ENCODE measurements at regions not wholly inside any gene's neighbourhood (a gene's known extent, or its start where the extent isn't known, plus 50 kb on each side); places are given as distances from the start of the nearest gene placed in this dataset.
"Not testable (repeated sequence)": the region's sequence is repeated elsewhere in the genome, so short reads cannot be mapped to it uniquely, and the experiment has no call there.

GRCh38 chr2:76027761-76028160, 317.0 kb upstream of the GCFC2 start:
- TF ChIP-seq GATA1 (IDR thresholded peaks at IDR 0.05; ENCODE audit: low read depth, low read length): no peak
- TF ChIP-seq POLR2A (IDR thresholded peaks at IDR 0.05; ENCODE audit: low read length): no peak
- DNase-seq: no peak

- TF ChIP-seq POLR2A (IDR thresholded peaks at IDR 0.05; ENCODE audit: low read length) (no peak), GATA1 (IDR thresholded peaks at IDR 0.05; ENCODE audit: low read depth, low read length) (no peak)
- no peak for DNase-seq
These were observed 308.4 kb upstream of the GCFC2 start for GRCh38 chr2:76019128-76019527.

- DNase-seq: no peak
- TF ChIP-seq GATA1 (IDR thresholded peaks at IDR 0.05; ENCODE audit: low read depth, low read length) (no peak), POLR2A (IDR thresholded peaks at IDR 0.05; ENCODE audit: low read length) (no peak)
These were observed 298.8 kb upstream of the GCFC2 start for GRCh38 chr2:76009484-76009883.

GRCh38 chr2:76008001-76008702, 297.4 kb upstream of the GCFC2 start:
- TF ChIP-seq POLR2A (IDR thresholded peaks at IDR 0.05; ENCODE audit: low read length) (no peak), GATA1 (IDR thresholded peaks at IDR 0.05; ENCODE audit: low read depth, low read length) (no peak)
- no peak for DNase-seq

- no peak for DNase-seq
- TF ChIP-seq POLR2A (IDR thresholded peaks at IDR 0.05; ENCODE audit: low read length) (no peak), GATA1 (IDR thresholded peaks at IDR 0.05; ENCODE audit: low read depth, low read length) (no peak)
These were observed 289.7 kb upstream of the GCFC2 start for GRCh38 chr2:76000425-76000824.

GRCh38 chr2:75998451-75998850, 287.7 kb upstream of the GCFC2 start:
- DNase-seq: no peak
- TF ChIP-seq POLR2A (IDR thresholded peaks at IDR 0.05; ENCODE audit: low read length) (no peak), GATA1 (IDR thresholded peaks at IDR 0.05; ENCODE audit: low read depth, low read length) (no peak)

GRCh38 chr2:75994759-75995158, 284.0 kb upstream of the GCFC2 start:
- TF ChIP-seq POLR2A (IDR thresholded peaks at IDR 0.05; ENCODE audit: low read length) (no peak), GATA1 (IDR thresholded peaks at IDR 0.05; ENCODE audit: low read depth, low read length) (no peak)
- no peak for DNase-seq

- not testable (repeated sequence) for DNase-seq
These were observed 277.9 kb upstream of the GCFC2 start for GRCh38 chr2:75988622-75989021.

GRCh38 chr2:75986617-75987016, 275.9 kb upstream of the GCFC2 start:
- DNase-seq: no peak
- no peak for TF ChIP-seq POLR2A (IDR thresholded peaks at IDR 0.05; ENCODE audit: low read length)
- no peak for TF ChIP-seq GATA1 (IDR thresholded peaks at IDR 0.05; ENCODE audit: low read depth, low read length)

- no peak for DNase-seq
- TF ChIP-seq GATA1 (IDR thresholded peaks at IDR 0.05; ENCODE audit: low read depth, low read length) (no peak), POLR2A (IDR thresholded peaks at IDR 0.05; ENCODE audit: low read length) (no peak)
These were observed 272.0 kb upstream of the GCFC2 start for GRCh38 chr2:75982719-75983118.

- TF ChIP-seq POLR2A (IDR thresholded peaks at IDR 0.05; ENCODE audit: low read length): no peak
- no peak for TF ChIP-seq GATA1 (IDR thresholded peaks at IDR 0.05; ENCODE audit: low read depth, low read length)
- DNase-seq: no peak
These were observed 253.9 kb upstream of the GCFC2 start for GRCh38 chr2:75964646-75965045.

- TF ChIP-seq POLR2A (IDR thresholded peaks at IDR 0.05; ENCODE audit: low read length) (no peak), GATA1 (IDR thresholded peaks at IDR 0.05; ENCODE audit: low read depth, low read length) (no peak)
- DNase-seq: no peak
These were observed 249.8 kb upstream of the GCFC2 start for GRCh38 chr2:75960472-75961009.

GRCh38 chr2:75959724-75960471, 249.2 kb upstream of the GCFC2 start:
- no peak for DNase-seq
- TF ChIP-seq POLR2A (IDR thresholded peaks at IDR 0.05; ENCODE audit: low read length) (no peak), GATA1 (IDR thresholded peaks at IDR 0.05; ENCODE audit: low read depth, low read length) (no peak)

- TF ChIP-seq POLR2A (IDR thresholded peaks at IDR 0.05; ENCODE audit: low read length) (no peak), GATA1 (IDR thresholded peaks at IDR 0.05; ENCODE audit: low read depth, low read length) (no peak)
These were observed 244.0 kb upstream of the GCFC2 start for GRCh38 chr2:75954761-75955160.

GRCh38 chr2:75952173-75952572, 241.5 kb upstream of the GCFC2 start:
- no peak for TF ChIP-seq POLR2A (IDR thresholded peaks at IDR 0.05; ENCODE audit: low read length)
- no peak for TF ChIP-seq GATA1 (IDR thresholded peaks at IDR 0.05; ENCODE audit: low read depth, low read length)
- DNase-seq: no peak

More at GRCh38 chr2:75954761-75955160, 244.0 kb upstream of the GCFC2 start:
- no peak for DNase-seq

Data from erythroblast (primary cell).